DMS 273 treated with DMSO at 0.1 percent for 48 hours (cell line): ENCODE measurements at regions not wholly inside any gene's neighbourhood (a gene's known extent, or its start where the extent isn't known, plus 50 kb on each side); places are given as distances from the start of the nearest gene placed in this dataset.
A peak's percentile ranks its signal among the peaks of the same experiment; 100 is the strongest.

ENCODE experiments used
- DNase-seq: peaks from one replicate; lab custom pipeline; 2025; lab: John Stamatoyannopoulos, UW

DNA sequence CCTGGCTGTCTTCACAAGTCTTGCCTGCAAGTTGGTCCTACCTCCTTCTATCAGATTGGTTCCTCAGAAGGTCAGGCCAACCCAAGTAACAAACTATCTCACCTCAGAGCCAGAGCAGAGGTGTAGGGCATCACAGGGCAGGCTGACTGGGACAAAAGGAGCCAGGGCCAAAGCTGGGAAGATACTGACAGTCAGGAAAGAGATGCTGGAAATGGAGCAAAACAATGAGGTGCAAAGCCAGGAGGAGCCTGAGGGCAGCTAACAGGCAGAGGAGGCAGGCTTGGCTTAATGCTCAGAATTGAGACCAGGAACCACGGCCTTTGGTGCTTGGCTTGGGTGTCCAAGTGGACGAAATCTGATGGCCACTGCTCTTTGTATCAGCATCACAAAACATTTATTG is 68.4 kb upstream of the PNMA1 start:
- no peak for DNase-seq

- DNase-seq, result no peak
These were observed 66.7 kb upstream of the PNMA1 start for GRCh38 chr14:73780896-73781295.

DNA sequence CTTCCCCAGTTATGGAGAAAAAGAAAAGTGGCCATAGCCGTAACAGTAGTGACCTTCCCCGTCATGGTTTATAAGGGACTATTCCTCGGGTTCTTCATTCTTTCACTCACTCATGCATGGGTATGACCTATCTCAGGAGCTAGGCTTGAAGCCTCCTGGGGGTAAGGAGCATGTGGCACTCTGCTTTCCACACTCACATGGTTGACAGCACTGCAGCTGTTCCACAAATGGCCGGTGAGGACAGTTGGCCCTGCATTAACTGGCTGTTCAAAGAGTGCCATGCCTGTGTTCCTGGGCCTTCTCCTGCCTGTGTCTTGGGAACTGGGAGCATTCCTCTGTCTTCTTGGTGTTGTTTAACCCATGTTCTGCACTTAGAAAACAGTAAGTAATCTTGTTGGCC is 66.2 kb upstream of the PNMA1 start:
- no peak for DNase-seq

DNA sequence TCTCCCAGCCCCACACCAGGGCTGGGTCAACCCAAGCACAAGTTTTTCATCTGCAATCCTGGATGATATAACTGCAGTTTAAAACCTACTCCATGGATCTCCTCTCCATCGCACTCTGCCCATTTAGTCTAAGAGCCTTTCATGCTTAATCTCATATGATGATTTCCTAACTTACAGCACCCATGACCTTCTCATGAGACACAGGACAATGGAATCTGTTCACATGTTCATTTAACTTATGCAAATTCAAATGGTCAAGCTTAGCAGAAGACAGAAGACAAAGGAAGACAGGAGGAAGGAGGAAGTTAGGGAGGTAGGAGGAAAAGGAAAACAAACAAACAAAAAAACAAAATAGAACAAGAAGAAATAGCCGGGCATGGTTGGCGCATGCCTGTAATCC is 64.6 kb upstream of the PNMA1 start:
- no peak for DNase-seq

GRCh38 chr14:73777420-73777819 is 63.2 kb upstream of the PNMA1 start:
- no peak for DNase-seq

DNA sequence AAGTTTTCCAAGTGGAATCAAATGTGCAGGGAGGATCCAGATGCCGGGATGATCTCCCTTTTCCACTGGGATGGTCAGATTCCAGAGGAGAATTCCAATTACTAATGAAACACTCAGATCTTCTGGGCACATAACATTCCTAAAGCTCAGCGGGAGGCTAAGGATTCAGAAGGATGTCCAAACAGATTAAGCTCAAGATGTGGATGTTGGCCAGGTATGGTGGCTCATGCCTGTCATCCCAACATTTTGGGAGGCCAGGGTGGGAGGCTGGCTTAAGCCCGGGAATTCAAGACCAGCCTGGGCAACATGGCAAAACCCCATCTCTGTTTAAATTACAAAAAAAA is 62.0 kb upstream of the PNMA1 start:
- DNase-seq, result no peak

DNA sequence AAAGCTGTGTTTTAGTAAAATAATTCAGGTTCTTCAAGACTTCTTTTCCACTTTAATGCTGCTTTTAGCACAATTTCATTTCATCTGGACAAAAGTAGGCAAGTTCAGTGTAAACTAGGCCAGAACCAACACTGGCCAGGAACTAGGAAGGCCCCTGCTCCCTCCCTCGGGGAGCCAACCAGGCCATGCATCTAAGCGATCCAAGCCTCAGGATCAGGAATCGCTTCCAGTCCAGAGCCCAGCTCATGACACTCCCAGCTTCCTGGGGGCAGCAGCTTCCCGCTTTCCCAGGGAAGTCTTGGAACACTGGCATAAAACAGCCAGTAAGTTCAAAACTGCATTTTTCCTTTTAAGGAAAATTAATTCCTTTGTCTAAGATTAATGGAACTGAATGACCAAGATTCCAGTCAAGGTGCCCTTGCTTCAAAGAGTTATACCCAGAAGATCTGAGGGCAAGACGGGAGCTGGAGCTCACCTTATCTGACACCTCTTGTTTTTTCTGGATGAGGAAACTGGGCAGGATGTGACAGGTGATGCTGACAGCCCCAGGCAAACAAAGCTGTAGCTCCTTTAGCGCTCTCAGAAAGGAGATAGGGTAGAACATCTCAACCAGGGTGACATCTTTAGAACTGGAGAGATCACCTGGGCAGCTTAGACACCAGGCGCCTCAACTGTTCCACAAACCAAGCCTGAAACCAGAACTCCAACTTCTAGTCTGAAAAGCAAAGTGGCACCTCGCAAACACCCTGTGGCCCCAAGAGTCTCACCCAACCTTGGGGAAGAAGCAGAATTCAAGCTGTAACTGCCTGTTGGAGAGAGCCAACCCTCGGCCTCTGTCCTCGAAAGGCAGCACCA is 61.4 kb upstream of the PNMA1 start:
- DNase-seq, result no peak

GRCh38 chr14:73774671-73775070 is 60.5 kb upstream of the PNMA1 start:
- DNase-seq, result no peak

DNA sequence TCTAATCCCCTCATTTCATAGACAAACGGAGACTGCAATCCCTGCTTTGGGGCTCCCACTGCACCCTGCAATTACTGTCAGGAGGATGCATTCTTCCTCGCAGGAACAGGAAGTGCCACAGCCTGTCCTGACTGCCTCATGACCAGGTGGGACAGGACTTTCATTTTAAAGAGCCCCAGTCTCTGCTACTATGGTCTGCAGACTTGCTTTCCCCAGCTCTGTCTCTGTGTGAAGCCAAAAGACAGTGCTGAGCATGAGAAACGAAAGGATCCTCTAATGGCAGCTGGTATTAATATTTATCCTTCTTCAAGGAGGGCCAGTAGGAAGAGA is 60.0 kb upstream of the PNMA1 start:
- no peak for DNase-seq

- DNase-seq, result no peak
These were observed 59.5 kb upstream of the PNMA1 start for GRCh38 chr14:73773441-73774240.

GRCh38 chr14:73771848-73772638 is 57.9 kb upstream of the PNMA1 start:
- peak; percentile 87 for DNase-seq

GRCh38 chr14:73770977-73771847 is 57.0 kb upstream of the PNMA1 start:
- DNase-seq, result no peak

DNA sequence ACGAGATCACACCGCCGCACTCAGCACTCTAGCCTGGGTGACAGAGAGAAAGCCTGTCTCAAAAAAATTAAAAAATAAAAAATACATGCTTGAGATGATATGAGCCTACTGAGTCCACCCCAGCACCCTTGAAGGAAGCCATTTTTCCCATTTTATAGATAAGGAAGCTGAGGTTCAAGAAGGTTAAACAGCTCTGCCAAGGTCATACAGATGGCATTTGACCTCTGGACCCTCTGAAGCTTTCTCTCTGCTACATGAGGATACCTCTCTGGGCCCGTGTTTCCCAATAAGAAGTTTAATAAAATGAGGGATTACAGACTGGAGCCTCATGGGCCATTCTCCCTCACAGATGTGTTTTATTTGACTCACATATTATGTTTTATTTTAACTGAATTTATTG is 53.9 kb upstream of the PNMA1 start:
- DNase-seq, result no peak

GRCh38 chr14:73764406-73765280 is 50.5 kb upstream of the PNMA1 start:
- DNase-seq, result no peak
